Esophagus muscularis mucosa (tissue), 3 donors: ENCODE measurements at regions not wholly inside any gene's neighbourhood (a gene's known extent, or its start where the extent isn't known, plus 50 kb on each side); places are given as distances from the start of the nearest gene placed in this dataset.

ENCODE experiments used
- POLR2A ChIP-seq: fragments of 450-650 bp; IDR thresholded peaks from one replicate; pipeline ENCODE4 v1.6.1; 2017; ENCODE audit warnings: antibody characterized with exemption, moderate library complexity, mild to moderate bottlenecking, low read depth
- TF ChIP-seq, protein P1 (sequence below), 3 experiments: fragments of 200-600 bp in 2 of 3; fragments of 450-650 bp in 1 of 3; sonication (generic) in 2 of 3; IDR thresholded peaks; one replicate each; pipeline ENCODE4 v1.5.1; 2017 to 2019; ENCODE audit warnings: antibody characterized with exemption in 3 of 3, mild to moderate bottlenecking in 2 of 3, moderate library complexity in 1 of 3

DNA sequence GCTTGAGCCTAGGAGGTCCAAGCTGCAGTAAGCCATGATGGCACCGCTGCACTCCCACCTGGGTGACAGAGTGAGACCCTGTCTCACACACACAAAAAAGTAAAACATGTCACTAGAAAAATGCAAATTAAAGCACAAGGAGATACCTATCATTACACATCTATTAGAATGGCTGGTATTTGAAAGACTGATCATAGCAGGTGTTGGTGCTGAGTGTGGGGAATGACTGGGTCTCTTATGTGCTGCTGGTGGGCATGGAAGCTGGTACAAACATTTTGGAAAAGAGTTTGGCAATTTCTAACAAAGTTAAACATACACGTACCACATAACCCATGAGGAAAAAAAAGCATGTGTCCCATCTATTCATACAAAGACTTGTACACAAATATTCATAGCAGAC, 142.1 kb upstream of the ZBTB40 start:
- TF ChIP-seq, protein P1, sequence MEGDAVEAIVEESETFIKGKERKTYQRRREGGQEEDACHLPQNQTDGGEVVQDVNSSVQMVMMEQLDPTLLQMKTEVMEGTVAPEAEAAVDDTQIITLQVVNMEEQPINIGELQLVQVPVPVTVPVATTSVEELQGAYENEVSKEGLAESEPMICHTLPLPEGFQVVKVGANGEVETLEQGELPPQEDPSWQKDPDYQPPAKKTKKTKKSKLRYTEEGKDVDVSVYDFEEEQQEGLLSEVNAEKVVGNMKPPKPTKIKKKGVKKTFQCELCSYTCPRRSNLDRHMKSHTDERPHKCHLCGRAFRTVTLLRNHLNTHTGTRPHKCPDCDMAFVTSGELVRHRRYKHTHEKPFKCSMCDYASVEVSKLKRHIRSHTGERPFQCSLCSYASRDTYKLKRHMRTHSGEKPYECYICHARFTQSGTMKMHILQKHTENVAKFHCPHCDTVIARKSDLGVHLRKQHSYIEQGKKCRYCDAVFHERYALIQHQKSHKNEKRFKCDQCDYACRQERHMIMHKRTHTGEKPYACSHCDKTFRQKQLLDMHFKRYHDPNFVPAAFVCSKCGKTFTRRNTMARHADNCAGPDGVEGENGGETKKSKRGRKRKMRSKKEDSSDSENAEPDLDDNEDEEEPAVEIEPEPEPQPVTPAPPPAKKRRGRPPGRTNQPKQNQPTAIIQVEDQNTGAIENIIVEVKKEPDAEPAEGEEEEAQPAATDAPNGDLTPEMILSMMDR (IDR thresholded peaks at IDR 0.05) = no peak
- no peak for TF ChIP-seq POLR2A
